Stimulated activated CD4-positive, alpha-beta T cell treated with anti-CD3 and anti-CD28 coated beads, Interleukin-12 subunit alpha, Interleukin-12 subunit beta, amount 100 ng/mL, for 48 hours (primary cell): ENCODE measurements at regions not wholly inside any gene's neighbourhood (a gene's known extent, or its start where the extent isn't known, plus 50 kb on each side); places are given as distances from the start of the nearest gene placed in this dataset.
"Not testable (repeated sequence)": the region's sequence is repeated elsewhere in the genome, so short reads cannot be mapped to it uniquely, and the experiment has no call there.

Experiments
- DNase-seq, 3 donors: peaks; one replicate each; pipeline ENCODE4 v3.0.0-alpha.2; 2020; ENCODE audit warnings: low read depth in 2 of 3, low spot score in 1 of 3

GRCh38 chr2:41267929-41268659, 779.7 kb upstream of the PKDCC start:
- DNase-seq = no peak

- DNase-seq = no peak
These were observed 764.6 kb upstream of the PKDCC start for GRCh38 chr2:41283079-41283775.

GRCh38 chr2:41293491-41293890, 754.3 kb upstream of the PKDCC start:
- DNase-seq = no peak

- DNase-seq = no peak
These were observed 753.5 kb upstream of the PKDCC start for GRCh38 chr2:41294331-41294730.

GRCh38 chr2:41313082-41313481, 734.7 kb upstream of the PKDCC start:
- no peak for DNase-seq

GRCh38 chr2:41314511-41315070, 733.2 kb upstream of the PKDCC start:
- no peak for DNase-seq

- DNase-seq = no peak
These were observed 728.4 kb upstream of the PKDCC start for GRCh38 chr2:41319437-41319836.

- DNase-seq = no peak
These were observed 727.3 kb upstream of the PKDCC start for GRCh38 chr2:41320491-41320890.

- no peak for DNase-seq
These were observed 726.5 kb upstream of the PKDCC start for GRCh38 chr2:41321351-41321750.

- no peak for DNase-seq
These were observed 721.0 kb upstream of the PKDCC start for GRCh38 chr2:41326851-41327250.

- no peak for DNase-seq
These were observed 718.8 kb upstream of the PKDCC start for GRCh38 chr2:41329040-41329439.

GRCh38 chr2:41334159-41334558, 713.7 kb upstream of the PKDCC start:
- no peak for DNase-seq

- DNase-seq = not testable (repeated sequence)
These were observed 712.2 kb upstream of the PKDCC start for GRCh38 chr2:41335573-41335972.

GRCh38 chr2:41337956-41338355, 709.9 kb upstream of the PKDCC start:
- DNase-seq = no peak

- no peak for DNase-seq
These were observed 703.3 kb upstream of the PKDCC start for GRCh38 chr2:41344529-41344928.

- DNase-seq = no peak
These were observed 694.8 kb upstream of the PKDCC start for GRCh38 chr2:41353060-41353459.

- DNase-seq = no peak
These were observed 692.0 kb upstream of the PKDCC start for GRCh38 chr2:41355794-41356193.

- DNase-seq = no peak
These were observed 683.0 kb upstream of the PKDCC start for GRCh38 chr2:41364842-41365241.

GRCh38 chr2:41375901-41376300, 671.9 kb upstream of the PKDCC start:
- DNase-seq = no peak

GRCh38 chr2:41377837-41378236, 670.0 kb upstream of the PKDCC start:
- DNase-seq = no peak

GRCh38 chr2:41378420-41378819, 669.4 kb upstream of the PKDCC start:
- no peak for DNase-seq

GRCh38 chr2:41379496-41380221, 668.2 kb upstream of the PKDCC start:
- DNase-seq = no peak
